GM19463 (cell line): ENCODE measurements at regions not wholly inside any gene's neighbourhood (a gene's known extent, or its start where the extent isn't known, plus 50 kb on each side); places are given as distances from the start of the nearest gene placed in this dataset.
"Not testable (repeated sequence)": the region's sequence is repeated elsewhere in the genome, so short reads cannot be mapped to it uniquely, and the experiment has no call there.

ENCODE experiments used
- ATAC-seq: cut with Tn5 transposase; IDR thresholded peaks from one replicate; pipeline ENCODE4 v1.9.1; 2021; ENCODE audit warnings: mild to moderate bottlenecking, moderate library complexity; ENCODE audit not compliant: unreplicated experiment

DNA sequence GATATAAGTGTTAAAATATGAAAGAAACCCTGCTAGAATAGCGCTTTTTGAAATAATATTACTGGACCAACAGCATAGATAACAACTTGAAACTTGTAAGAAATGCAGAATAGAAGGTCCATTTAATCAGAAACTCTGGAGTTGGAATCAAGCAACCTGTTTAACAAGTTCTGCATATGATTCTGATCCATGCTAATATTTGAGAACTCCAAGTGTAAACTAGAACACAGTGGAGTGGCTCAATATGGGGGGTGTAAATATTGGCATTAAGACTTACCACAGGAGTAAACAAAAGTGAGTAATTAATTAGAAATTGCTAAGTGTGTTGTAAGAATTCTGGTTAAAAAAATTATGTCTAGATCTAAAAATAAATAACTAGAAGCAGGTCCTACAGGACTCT, 151.2 kb downstream of the SLITRK1 start:
- no peak for ATAC-seq

DNA sequence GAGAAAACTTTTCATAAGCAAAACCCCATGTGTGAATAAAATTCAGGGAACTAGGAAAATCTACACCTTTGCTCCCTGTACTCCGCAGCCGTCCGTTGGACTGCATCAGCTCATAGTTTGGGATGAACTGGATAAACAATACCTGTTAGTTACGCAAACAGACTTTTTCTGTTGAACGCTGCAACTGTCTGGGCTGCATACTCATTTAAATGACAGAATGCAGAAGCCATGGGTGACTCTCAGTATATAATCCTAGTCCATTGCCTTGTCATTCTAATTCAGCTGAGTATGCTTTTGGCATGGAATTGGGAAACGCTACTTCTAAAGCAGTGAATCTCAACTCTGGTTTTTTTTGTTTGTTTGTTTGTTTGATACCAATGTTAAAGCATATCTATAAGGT, 151.6 kb downstream of the SLITRK1 start:
- ATAC-seq: no peak

DNA sequence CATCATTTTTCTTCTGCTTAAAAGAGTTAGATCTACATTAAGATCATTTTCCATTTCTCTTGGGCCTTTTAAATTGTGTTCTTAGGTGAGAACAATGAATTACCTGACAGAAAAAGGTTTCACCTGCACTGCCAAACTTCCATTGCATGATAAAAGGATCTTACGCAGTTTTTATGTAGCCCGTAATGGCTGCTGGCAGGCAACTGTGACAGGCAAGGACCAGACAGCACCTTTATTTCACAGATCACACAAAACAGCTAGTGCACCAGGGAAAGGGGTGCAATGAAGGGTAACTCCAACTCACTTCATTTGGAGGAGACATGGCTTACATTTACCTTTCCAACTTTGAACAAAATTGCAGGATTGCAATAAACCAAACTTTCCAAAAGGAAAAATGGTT, 159.8 kb downstream of the SLITRK1 start:
- ATAC-seq: no peak

DNA sequence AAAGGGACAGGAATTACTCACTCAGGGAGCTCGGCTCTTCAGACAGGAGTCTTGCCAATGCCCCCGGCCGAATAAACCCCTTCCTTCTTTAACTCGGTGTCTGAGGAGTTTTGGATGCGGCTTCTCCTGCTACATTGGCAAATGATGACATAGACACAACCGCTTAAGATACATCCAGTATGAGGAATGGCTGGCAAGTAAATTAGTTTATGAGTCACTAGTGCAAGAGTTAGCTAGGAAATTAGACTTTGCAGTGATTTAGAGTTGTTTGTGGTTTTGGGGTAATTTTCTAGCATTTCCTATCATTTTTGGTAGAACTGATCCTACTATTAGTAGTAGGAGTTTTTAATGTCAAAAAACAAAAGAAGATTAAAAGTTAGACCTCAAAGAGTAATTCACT, 166.2 kb downstream of the SLITRK1 start:
- ATAC-seq: no peak

DNA sequence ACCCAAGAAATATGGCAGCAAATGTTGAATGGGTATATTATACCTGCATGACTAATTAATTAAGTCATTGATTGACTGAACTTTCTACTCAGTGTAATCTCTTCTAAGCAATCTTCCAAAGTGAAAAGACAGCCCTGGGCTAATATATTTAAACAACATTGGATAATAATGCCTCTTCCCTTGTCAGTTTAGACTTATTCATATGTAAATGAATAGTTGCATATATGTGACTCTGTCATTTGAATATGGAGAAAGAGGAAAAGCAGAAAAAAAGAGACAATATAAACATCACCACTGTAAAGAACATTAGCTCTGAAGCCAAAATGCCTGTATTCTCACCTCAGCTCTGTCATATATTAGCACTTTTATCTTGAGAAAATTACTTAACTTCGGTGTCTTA, 168.0 kb downstream of the SLITRK1 start:
- ATAC-seq: no peak

DNA sequence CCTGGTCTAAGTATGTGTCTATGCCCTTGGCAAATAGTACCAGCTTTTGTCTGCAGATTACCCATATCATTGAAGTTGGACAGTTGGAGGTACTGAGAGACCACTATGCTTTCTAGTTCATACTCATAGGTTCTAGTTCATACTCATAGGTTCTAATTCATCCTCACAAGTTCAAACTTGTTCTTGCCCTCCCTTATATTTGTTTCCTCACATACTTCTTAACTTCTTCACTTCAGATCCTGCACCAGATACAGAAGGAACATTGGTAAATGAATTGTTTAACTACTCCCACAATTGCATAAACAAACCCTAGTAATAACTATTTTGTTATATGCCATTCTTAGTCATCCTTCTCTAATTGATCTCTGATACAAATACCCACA, 172.2 kb downstream of the SLITRK1 start:
- ATAC-seq: no peak

DNA sequence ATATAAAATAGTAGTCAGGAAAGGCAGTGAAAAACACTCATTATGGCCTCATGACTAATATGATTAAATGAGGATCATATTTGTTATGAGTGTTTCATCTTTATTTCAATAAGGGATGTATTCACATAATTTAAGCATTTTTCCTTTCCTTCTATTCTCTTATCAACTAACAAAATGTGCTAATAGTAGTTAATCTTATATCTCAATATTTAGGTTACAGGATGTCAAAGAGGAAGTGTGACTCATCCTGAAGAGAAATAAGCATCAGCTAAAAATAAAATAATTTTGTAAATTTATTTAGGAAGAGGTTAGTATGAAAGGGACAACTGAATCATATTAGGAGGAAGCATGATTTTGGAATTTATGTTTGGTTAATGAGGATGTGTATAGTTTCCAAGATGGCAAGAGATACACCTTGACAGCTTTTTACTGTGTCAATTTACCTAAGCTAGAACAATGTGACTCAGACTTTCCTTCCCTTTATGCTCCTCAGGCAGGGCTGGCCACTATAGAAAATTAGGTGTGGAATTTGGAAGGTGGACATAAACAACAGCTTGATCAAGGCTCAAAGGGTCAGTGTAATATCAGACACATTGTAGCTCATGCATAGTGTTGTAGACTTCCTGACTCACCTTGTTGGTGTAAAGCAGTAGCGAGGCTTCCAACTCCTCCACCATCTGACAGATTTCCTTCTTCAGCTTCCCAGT, 172.7 kb downstream of the SLITRK1 start:
- no peak for ATAC-seq

DNA sequence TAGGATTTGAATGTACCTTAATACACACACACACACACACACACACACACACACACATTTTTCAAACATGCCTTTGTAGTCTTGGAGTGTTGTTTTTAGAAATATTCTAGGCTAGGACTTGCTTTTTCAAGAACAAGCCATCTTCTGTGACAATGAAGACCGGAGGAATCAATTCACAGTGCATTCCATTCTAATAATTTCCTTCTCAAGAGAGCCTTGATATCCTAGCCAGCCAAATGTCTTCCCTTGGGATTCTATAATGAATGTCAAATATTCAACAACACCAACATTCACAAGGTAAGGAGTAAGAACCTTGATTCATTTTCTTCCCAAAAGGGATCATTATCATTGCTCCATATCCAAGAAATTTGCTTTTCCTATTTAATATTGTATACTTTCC, 180.3 kb downstream of the SLITRK1 start:
- no peak for ATAC-seq

DNA sequence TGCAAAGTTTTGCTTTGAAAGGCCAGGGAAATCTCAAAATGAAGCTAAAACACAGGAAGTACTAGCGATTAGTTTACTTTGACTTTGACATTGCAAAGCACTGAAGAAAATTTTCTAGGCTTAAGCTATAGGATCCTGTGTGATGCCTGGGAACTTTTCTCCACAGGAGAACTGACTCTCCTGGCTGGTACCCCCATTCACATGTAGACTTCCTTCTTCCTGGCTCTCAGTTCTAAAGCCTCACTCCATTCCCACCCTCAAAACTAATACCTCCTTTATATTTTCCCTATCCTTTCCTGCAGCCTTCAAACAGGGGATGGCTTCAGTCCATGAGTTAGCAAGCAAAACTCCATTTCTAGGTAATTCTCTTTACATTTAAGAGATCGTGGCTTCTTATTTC, 189.5 kb downstream of the SLITRK1 start:
- no peak for ATAC-seq

DNA sequence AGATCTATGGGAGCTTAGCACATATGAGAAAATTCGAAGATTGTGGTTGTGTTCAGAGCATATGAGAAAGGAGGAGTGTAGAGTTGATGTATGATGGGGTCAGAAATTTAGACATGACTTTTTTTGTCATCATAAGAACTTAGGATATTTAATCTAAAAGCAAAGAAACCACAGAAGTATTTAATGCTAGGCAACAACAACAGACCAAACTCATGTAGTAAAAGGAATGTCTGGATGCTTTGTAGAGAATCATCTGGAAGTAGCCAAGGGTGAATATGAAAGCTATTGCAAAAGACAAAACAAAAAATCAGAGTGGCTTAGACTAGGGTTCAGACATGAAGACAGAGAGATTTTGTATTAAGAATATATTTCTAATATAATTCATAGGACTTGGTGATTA, 190.3 kb downstream of the SLITRK1 start:
- ATAC-seq: no peak

DNA sequence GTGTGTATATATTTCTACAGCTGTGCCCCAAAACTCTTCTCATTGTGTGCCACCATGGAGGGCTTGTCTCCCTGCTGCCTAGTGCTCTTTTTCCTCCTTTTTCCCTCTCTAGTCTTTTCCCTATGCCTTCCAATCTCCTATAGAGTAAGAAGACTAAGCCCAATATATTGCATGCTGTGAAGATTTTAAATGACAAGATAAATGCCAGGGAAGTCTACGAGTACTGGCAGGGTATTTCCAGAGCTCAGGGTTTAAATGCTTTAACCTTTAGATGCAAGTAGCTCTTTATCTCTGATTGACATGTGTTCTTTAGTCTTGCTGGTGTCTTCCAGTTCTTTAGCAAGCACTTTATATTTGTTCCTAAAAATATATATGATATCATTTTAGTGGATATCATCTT, 200.7 kb downstream of the SLITRK1 start:
- no peak for ATAC-seq

DNA sequence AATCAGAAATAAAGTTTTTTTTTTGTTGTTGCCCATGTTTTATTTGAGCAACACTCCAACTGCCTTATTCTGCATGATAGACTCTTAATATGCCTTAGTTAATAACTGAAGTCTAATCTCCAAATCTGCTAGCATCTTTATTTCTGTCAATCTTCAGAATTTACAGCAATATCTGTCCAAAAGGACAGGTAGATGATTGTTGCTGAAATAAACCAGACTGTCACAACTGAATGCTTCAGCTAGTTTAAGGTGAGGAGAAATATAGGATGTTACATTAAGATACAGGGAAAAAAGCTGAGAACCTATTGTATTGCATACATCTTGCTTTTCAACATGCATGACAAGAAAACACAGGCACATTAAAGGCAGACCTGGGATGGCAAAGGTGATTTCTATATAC, 204.3 kb downstream of the SLITRK1 start:
- no peak for ATAC-seq

DNA sequence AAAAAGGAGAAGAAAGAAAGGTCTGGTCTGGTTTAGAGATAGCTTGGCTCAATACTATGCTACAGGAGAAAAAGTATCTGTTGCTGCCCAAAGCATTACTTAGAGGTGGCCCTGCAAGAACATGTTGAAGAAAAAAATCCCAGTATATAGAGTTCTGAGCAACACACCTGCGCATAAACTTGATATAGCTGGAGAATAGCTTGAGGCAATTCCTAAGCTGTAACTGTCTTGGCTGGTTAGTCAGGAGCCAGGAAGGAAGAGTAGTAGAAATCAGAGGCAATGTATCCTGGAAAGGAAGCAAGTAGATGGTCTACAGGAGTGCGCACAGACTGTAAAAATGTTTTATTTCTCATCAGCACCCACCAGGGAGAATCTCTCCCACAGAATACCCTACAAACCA, 209.7 kb downstream of the SLITRK1 start:
- no peak for ATAC-seq

DNA sequence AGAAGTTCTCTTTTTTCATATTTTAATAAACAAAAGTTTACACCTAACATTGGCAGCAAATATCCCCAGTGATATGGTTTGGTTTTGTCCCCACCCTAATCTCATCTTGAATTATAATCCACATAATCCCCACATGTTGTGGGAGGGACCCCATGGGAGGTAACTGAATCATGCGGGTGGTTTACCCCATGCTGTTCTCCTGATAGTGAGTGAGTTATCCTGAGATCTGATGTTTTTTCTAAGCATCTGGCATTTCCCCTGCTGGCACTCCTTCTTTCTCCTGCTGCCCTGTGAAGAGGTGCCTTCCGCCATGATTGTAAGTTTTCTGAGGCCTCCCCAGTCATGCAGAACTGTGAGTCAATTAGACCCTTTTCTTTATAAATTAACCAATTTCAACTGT, 214.7 kb downstream of the SLITRK1 start:
- ATAC-seq: no peak

DNA sequence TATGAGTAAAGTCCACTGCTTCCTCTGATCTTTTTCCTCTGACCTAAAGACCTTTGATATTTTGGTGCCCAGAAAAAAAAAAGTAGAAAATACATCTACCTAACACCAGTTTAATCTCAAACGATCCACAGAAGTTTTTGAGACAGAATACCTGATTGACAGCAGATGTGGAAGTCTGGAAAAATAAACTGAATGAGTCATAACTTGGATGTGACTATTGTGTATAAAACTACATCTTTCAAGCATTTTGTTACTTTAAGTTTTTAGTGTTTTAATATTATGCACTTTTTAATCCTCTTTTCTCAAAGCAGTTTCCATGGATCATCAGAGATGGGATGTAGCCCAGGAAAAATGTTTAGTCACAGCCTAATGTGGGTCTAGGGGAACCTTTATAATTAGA, 216.1 kb downstream of the SLITRK1 start:
- no peak for ATAC-seq

DNA sequence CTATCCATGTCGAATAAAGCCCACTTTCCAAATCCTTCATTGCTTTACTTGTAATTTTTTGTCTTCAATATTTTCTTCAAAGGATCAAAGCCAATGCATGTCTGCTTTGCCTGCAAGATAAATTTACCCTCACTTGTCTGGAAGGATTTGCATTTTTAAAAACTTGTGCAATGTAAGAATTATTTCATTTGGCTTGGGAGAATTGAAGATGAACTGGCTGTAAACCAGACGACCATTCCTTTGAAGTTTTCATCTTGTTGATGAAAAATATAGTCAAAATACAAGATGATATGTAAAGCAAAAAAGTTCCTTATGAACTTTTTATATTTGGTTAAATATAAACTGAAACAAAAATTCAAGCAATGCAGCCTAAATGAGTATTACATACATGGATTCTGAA, 225.0 kb downstream of the SLITRK1 start:
- ATAC-seq: no peak

DNA sequence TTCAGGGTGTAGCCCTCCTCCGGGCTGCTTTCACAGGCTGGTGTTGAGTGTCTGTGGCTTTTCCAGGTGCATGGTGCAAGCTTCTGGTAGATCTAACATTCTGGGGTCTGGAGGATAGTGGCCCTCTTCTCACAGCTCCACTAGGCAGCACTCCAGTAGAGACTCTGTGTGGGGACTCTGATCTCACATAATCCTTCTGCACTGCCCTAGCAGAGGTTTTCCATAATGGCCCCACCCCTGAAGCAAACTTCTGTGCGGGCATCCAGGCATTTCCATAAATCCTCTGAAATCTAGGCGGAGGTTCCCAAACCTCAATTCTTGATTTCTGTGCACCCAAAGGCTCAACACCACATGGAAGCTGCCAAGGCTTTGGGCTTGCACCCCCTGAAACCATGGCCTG, 239.7 kb downstream of the SLITRK1 start:
- not testable (repeated sequence) for ATAC-seq

DNA sequence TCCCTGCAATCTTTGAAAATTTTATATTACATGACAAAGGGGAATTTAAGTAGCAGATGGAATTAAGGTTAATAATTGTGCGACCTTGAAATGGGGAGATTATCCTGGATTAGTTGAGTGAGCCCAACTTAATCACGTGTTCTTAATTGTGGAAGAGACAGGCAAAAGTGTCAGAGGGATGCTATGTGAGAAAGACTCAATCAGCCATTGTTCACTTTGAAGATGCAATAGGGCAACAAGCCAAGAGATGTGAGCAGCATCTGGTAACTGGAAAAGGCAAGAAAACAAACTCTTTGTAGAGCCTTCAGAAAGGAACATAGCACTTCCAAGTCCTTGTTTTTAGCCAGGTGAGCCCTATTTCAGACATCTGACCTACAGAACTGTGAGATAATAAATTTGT, 247.7 kb downstream of the SLITRK1 start:
- no peak for ATAC-seq

DNA sequence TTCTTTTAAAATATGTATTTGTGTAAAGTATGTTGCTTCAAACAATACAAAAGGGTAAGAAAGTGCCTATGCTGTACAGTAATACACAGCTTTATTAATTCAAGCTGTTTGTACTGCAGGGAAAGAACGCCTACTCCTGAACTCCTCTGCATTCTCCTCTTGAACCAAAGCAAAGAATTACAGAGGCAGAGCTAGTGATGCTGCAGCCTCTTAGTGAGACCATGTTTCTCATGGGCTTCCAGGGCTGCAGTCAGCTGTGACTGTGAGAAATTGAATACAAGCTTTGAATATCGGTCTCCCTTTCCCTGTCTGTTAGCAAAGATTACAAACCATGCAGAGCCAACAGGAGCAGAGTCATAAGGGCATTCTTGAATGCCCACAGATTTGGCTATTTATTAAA, 248.5 kb downstream of the SLITRK1 start:
- ATAC-seq: no peak

DNA sequence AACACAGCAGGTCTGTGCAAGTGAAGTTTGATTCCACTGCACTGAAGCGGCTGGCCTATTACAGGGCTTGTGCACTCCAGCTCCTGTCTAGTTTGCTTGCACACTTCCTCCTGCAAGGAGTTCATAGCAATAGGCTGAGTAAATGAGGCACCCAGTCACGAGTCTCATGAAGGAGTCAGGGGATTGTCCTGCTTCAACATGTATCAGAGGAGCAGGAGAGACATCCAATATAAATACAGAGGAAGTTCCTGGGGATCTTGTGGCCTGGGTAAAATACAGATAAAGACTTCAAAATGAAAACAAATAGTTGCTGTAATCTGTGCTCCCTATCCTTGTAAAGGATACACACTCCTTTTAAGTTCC, 259.9 kb downstream of the SLITRK1 start:
- no peak for ATAC-seq

DNA sequence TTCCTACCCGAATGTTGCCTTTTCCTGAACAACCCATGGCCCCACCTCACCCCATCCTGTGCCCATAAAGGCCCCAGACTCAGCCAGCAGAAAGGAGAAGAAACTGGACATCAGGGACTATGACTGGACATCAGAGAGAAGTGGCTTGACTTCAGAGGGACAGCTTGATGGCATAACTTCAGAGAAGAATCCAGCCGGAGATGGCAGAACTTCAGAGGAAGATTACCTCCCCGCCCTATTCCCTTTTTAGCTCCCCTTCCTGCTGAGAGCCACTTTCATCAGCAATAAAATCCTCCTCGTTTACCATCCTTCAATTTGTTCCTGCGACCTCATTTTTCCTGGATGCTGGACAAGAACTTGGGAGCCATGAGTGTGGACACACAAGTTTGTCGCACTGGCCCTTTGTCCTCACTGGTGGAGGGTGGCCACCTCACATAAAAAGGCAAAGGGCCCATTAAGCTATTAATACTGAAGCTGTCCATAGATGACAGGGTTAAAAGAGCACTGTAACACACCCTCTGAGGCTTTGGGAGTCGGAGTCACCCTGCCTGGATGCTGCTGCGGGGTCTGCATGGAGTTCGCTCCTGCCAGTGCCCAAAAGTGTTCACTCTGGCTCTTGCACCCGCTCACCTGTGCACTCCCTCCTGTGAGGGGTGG, 260.4 kb downstream of the SLITRK1 start:
- ATAC-seq: no peak

DNA sequence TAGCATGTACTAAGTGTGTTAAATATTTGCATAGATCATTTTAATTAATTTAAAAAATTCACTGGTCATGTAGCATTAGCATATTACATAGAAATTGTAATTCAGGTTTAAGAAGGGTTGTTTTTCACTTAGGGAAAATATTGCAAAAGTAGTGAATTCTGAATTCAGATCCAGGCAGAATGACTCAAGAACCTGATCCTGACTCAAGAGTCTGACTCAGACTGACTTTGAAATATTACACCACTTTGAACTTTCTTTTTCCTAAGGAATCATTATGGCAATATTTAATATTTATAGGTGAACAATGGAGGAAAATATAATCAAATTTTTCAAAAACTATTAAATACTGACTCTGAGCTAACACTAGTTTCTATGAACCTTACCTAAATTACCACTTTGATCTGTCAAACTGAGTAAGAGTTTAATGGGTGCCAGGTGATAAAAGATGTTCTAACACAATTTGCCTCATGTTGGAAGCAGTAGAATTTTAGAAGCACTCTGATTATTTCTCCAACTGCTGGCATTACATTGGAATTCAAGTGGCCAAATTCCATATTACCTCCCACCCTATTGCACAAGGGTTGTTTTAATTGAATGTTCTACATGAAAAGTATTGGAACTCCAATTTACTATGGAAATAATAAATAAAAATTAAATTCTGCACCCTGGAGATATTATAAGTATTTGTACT, 261.6 kb downstream of the SLITRK1 start:
- no peak for ATAC-seq
